Middle frontal gyrus (tissue), 1 donor: ENCODE measurements at regions not wholly inside any gene's neighbourhood (a gene's known extent, or its start where the extent isn't known, plus 50 kb on each side); places are given as distances from the start of the nearest gene placed in this dataset.

Experiments
- DNase-seq: peaks from one replicate; pipeline ENCODE4 v3.0.0-alpha.2; 2015; ENCODE audit warnings: low spot score; ENCODE audit errors: extremely low spot score

- DNase-seq = no peak
These were observed 981.2 kb downstream of the SQOR start for GRCh38 chr15:46616033-46616432.

- DNase-seq = no peak
These were observed 982.7 kb downstream of the SQOR start for GRCh38 chr15:46617507-46617906.

GRCh38 chr15:46618984-46619383, 984.2 kb downstream of the SQOR start:
- DNase-seq = no peak

- DNase-seq = no peak
These were observed 985.7 kb downstream of the SQOR start for GRCh38 chr15:46620392-46621013.

GRCh38 chr15:46622851-46623250, 988.0 kb downstream of the SQOR start:
- no peak for DNase-seq

GRCh38 chr15:46636206-46636605, 1001.4 kb downstream of the SQOR start:
- DNase-seq = no peak

GRCh38 chr15:46644501-46645481, 1010.0 kb downstream of the SQOR start:
- no peak for DNase-seq

- no peak for DNase-seq
These were observed 1011.7 kb downstream of the SQOR start for GRCh38 chr15:46646490-46646889.

GRCh38 chr15:46647046-46647445, 1012.2 kb downstream of the SQOR start:
- DNase-seq = no peak

GRCh38 chr15:46652266-46652665, 1017.4 kb downstream of the SQOR start:
- DNase-seq = no peak

GRCh38 chr15:46654993-46655392, 1020.2 kb downstream of the SQOR start:
- DNase-seq = no peak

- DNase-seq = no peak
These were observed 1025.4 kb downstream of the SQOR start for GRCh38 chr15:46660096-46660842.

GRCh38 chr15:46670258-46670657, 1035.4 kb downstream of the SQOR start:
- DNase-seq = no peak

GRCh38 chr15:46671336-46671735, 1036.5 kb downstream of the SQOR start:
- no peak for DNase-seq

- DNase-seq = no peak
These were observed 1037.2 kb downstream of the SQOR start for GRCh38 chr15:46672041-46672440.

- DNase-seq = no peak
These were observed 1040.8 kb upstream of the SEMA6D start for GRCh38 chr15:46676233-46677206.

GRCh38 chr15:46677491-46677890, 1039.8 kb upstream of the SEMA6D start:
- no peak for DNase-seq

- no peak for DNase-seq
These were observed 1035.4 kb upstream of the SEMA6D start for GRCh38 chr15:46681901-46682300.

GRCh38 chr15:46682969-46683791, 1034.1 kb upstream of the SEMA6D start:
- no peak for DNase-seq

- DNase-seq = no peak
These were observed 1032.2 kb upstream of the SEMA6D start for GRCh38 chr15:46685096-46685495.
